ENCODE measurements at regions not wholly inside any gene's neighbourhood (a gene's known extent, or its start where the extent isn't known, plus 50 kb on each side); places are given as distances from the start of the nearest gene placed in this dataset.

DNA sequence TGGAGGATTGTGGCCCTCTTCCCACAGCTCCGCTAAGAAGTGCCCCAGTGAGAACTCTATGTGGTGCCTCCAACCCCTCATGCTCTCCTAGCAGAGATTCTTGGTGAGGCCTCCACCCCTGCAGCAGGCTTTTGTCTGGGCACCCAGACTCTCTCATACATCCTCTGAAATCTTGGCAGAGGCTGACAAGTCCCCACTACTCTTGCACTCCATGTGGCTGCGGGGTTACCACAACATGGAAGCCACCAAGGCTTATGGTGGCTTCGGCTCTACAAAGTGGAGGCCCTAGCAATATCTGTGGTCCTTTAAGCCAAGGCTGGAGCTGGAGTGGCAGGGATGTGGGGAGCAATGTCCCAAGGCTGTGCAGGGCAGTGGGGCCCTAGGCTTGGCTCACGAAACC lies 255.2 kb downstream of the COX7B2 start:
- TF ChIP-seq, protein P1, sequence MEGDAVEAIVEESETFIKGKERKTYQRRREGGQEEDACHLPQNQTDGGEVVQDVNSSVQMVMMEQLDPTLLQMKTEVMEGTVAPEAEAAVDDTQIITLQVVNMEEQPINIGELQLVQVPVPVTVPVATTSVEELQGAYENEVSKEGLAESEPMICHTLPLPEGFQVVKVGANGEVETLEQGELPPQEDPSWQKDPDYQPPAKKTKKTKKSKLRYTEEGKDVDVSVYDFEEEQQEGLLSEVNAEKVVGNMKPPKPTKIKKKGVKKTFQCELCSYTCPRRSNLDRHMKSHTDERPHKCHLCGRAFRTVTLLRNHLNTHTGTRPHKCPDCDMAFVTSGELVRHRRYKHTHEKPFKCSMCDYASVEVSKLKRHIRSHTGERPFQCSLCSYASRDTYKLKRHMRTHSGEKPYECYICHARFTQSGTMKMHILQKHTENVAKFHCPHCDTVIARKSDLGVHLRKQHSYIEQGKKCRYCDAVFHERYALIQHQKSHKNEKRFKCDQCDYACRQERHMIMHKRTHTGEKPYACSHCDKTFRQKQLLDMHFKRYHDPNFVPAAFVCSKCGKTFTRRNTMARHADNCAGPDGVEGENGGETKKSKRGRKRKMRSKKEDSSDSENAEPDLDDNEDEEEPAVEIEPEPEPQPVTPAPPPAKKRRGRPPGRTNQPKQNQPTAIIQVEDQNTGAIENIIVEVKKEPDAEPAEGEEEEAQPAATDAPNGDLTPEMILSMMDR (IDR thresholded peaks at IDR 0.05), result no peak
- intact Hi-C loops (cut with DNase I), result no loop called here
- DNase-seq (no peak), FAIRE-seq (no peak), ATAC-seq (no peak)
- Histone ChIP-seq H3K27me3 (no peaks in the 10 kb centered on the region), H3K4me3 (no peak overlapping the region), H3K4me1 (no peaks in the 10 kb centered on the region), H3K9me3 (no peaks in the 10 kb centered on the region), H3K27ac (no peak overlapping the region), H3K36me3 (no peaks in the 10 kb centered on the region)
- WGBS, 2 donors, result 71 to 78% methylated on average over 4 of the region's 4 CpGs

DNA sequence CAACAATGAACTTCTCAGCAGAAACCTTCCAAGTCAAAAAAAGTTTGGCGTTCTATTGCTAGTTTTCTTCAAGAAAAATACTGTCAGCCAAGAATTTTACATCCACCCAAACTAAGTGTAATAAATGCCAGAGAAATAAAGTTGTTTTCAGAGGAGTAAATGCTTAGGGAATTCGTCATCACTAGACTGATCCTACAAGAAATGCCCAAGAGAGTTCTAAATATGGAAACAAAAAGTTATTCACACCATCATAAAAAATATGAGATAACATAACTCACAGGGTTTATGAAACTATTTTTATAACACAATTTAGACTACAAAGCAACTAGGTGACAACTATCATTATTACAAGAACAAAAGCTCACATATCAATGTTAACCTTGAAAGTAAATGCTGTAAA lies 259.5 kb upstream of the GABRA2 start:
- TF ChIP-seq, protein P1 (IDR thresholded peaks at IDR 0.05), result no peak
- Histone ChIP-seq H3K4me1 (no peaks in the 10 kb centered on the region), H3K36me3 (no peaks in the 10 kb centered on the region), H3K4me3 (no peak overlapping the region), H3K27ac (no peak overlapping the region), H3K9me3 (no peaks in the 10 kb centered on the region), H3K27me3 (no peaks in the 10 kb centered on the region)
- FAIRE-seq (no peak), DNase-seq (no peak), ATAC-seq (no peak)
- 34 to 37% methylated on average over 2 of the region's 2 CpGs for WGBS, 2 donors
- intact Hi-C loops (cut with DNase I), result no loop called here

DNA sequence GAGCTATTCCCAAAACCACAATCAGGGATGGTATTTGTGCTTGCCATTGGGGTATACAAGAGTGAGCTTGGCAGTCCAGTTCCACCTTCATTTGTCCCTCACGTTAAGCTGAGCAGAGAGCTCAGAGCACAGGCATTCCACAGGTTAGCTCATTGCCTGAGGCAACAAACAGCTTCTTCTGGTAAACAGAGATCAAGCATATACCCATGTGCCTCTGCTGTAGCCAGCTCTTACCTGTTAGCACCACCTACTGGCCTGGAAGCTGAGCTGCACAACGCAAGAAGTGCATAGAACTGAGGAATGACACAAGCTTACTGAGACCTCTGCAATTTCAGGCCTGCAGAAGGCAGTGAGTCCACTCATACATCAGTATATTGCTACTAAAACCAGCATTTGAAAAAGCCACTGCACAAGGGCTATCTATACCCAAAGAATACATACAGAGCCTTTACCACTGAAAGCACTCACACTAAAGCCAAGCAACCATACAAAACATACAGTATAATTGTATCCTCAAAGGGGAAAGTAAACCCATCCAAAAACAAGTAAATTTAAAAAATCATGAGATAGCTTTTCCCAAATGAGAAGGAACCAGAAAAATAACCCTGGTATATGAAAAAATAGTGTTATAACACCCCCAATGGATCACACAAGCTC lies 258.3 kb upstream of the GABRA2 start:
- Histone ChIP-seq H3K27ac (no peak overlapping the region), H3K36me3 (no peaks in the 10 kb centered on the region), H3K4me1 (no peaks in the 10 kb centered on the region), H3K27me3 (no peaks in the 10 kb centered on the region), H3K9me3 (no peaks in the 10 kb centered on the region), H3K4me3 (no peak overlapping the region)
- TF ChIP-seq, protein P1 (IDR thresholded peaks at IDR 0.05), result peak in 1 of 4 donors; percentile 11
- WGBS, 2 donors, result 12 to 30% methylated on average over 2 of the region's 2 CpGs
- DNase-seq (no peak), ATAC-seq (peak in 2 of 4 donors; percentile 46 to 49), FAIRE-seq (no peak)
- intact Hi-C loops (cut with DNase I), result no loop called here

DNA sequence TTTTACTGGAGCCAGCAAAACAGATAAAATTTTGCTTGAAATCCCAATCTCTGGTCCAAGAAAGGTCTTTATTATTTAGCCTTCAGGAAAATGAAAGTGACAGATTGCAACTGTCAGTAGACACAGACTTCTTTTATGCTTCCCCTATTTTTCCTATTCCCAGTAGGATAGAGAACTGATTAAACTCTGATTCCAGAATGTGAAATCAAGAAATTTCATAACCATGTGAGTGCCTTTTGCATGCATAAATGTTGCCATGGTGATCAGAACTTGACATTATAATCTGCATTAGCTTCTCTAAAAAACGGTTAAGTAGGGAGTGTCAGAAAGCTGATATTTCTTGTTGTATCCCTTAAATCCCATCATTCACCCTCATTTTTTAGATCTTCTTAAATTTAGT lies 255.2 kb upstream of the GABRA2 start:
- ATAC-seq (no peak), DNase-seq (no peak), FAIRE-seq (no peak)
- intact Hi-C loops (cut with DNase I), result no loop called here
- Histone ChIP-seq H3K27me3 (no peaks in the 10 kb centered on the region), H3K27ac (no peak overlapping the region), H3K4me3 (no peak overlapping the region), H3K36me3 (no peaks in the 10 kb centered on the region), H3K4me1 (no peaks in the 10 kb centered on the region), H3K9me3 (no peaks in the 10 kb centered on the region)
- TF ChIP-seq, protein P1 (IDR thresholded peaks at IDR 0.05), result no peak
- 30 to 44% methylated on average over 1 of the region's 1 CpG for WGBS, 2 donors
